Adrenal gland (tissue), 5 donors: ENCODE measurements at regions not wholly inside any gene's neighbourhood (a gene's known extent, or its start where the extent isn't known, plus 50 kb on each side); places are given as distances from the start of the nearest gene placed in this dataset.

Experiments used
- POLR2A ChIP-seq, 2 donors: fragments of 450-650 bp; IDR thresholded peaks; one replicate each; pipeline ENCODE4 v1.6.1; 2017; ENCODE audit warnings: antibody characterized with exemption in 2 of 2, mild to moderate bottlenecking in 2 of 2, moderate library complexity in 1 of 2
- TF ChIP-seq, protein P1 (sequence below), 6 experiments: fragments of 450-650 bp in 4 of 6; fragments of 200-600 bp in 2 of 6; sonication (generic) in 1 of 6; IDR thresholded peaks; 1 replicate in 5 of 6; 2 replicates in 1 of 6; pipeline versions ENCODE4 v1.5.1 to v1.8.0; 2016 to 2021; ENCODE audit warnings: antibody characterized with exemption in 6 of 6, mild to moderate bottlenecking in 2 of 6, moderate library complexity in 1 of 6
- donor health status: DM: no; HTN: no; CAD: no.

DNA sequence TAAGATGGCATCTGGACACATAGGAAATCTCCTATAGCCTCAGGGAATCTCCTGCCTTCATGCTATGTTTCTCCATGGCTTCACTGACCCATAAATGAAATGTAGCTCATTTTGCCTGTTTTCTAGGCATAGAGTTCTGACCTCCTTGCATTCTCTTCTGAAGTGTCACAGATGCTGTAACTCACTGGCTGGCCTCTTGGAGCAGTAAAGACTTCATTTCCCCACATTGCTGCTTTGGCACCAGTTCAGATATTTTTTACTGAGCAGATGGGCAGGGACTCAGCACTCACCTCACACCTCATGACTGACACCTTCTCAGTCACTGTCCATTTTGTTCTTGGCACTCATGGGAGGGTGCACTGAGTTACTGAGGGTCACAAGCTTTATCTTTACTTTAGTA, 286.7 kb upstream of the TGFBR2 start:
- TF ChIP-seq, protein P1, sequence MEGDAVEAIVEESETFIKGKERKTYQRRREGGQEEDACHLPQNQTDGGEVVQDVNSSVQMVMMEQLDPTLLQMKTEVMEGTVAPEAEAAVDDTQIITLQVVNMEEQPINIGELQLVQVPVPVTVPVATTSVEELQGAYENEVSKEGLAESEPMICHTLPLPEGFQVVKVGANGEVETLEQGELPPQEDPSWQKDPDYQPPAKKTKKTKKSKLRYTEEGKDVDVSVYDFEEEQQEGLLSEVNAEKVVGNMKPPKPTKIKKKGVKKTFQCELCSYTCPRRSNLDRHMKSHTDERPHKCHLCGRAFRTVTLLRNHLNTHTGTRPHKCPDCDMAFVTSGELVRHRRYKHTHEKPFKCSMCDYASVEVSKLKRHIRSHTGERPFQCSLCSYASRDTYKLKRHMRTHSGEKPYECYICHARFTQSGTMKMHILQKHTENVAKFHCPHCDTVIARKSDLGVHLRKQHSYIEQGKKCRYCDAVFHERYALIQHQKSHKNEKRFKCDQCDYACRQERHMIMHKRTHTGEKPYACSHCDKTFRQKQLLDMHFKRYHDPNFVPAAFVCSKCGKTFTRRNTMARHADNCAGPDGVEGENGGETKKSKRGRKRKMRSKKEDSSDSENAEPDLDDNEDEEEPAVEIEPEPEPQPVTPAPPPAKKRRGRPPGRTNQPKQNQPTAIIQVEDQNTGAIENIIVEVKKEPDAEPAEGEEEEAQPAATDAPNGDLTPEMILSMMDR (IDR thresholded peaks at IDR 0.05): peak; percentile 13 to 65 (median 55)
- no peak for TF ChIP-seq POLR2A (IDR thresholded peaks at IDR 0.05)
